T-helper 2 cell (primary cell): ENCODE measurements at regions not wholly inside any gene's neighbourhood (a gene's known extent, or its start where the extent isn't known, plus 50 kb on each side); places are given as distances from the start of the nearest gene placed in this dataset.

Source experiments
- DNase-seq, 5 experiments: peaks; one replicate each; pipeline versions ENCODE4 v3.0.0 to v3.0.0-alpha.2; 2012 to 2022

DNA sequence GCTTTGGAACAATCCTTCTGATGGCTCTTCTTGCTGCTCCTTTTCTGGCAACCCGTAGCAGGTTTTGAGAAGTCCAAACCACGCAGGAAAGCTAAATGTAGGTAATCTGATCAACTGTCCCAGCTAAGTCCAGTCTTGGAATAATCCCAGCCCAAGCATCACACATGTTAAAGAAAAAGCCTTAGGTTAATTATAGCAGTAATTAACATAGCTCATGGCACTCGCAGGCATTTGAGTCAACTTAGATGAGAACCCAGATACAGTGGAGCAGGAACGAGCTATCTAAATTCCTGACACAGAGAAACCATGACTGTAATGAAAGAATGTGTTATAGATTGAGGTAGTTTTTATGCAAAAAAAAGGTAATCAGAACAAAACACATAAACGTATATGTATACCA, 844.8 kb downstream of the CDH9 start:
- DNase-seq: no peak

DNA sequence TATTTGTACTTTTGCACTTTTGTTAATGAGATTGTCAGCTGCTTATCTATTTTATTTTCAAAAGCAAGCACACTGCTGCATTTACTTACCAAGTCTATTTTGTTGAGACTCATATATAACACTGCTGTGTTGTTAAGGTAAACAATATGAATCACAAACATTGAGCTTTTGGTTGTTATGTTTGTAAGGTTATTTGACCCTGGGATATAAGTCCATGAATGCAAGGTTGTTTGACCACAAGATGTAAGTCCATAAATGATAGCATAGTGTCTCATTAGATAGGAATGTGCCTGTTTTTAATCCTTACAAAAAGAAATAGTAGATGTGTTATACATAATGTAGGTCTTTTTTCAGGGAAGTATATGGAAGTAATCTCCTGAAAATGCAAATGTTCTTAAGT, 845.9 kb downstream of the CDH9 start:
- no peak for DNase-seq

DNA sequence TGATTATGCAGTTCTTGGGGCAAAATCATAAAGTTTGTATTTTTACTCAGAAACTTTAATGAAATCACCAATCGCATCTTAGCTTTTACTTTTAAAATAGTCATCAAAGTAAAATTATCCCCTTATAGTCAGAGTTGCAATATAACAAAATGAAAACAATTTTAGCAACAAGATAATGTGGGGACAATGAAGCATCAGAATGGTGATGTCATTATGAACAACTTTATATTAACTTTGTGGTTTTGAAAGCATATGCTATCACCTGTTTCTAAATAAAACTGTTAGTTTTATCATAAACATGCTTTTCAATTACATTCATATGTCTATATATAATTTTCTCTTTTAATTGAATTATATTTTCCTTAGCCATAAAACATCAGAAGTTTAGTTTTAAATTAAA, 856.8 kb downstream of the CDH9 start:
- no peak for DNase-seq

DNA sequence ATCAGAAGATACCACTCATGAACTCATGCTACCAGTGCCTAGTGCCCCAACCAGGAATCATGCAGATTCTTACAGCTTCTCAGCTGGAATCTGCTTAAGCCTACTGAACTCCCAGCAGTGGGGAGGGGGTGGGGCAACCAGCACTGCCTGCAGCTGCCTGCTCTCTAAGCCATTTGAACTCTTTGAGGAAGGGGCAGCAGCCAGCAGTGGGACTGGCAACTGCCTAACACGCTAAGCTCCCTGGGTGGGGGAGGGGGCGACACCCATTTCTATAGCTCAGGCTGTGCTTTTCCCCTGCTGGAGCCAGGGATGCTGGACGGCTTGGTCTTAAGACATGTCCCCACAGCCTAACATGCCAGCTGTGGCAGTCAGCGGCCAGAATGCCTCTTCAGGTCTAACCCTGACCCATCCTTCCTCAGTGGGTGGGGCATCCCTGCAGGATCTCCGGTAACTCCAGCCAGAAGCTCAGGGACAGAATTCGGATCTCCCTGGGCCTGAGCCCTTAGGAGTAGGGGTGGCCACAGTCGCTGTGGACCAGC, 889.7 kb downstream of the CDH9 start:
- no peak for DNase-seq

DNA sequence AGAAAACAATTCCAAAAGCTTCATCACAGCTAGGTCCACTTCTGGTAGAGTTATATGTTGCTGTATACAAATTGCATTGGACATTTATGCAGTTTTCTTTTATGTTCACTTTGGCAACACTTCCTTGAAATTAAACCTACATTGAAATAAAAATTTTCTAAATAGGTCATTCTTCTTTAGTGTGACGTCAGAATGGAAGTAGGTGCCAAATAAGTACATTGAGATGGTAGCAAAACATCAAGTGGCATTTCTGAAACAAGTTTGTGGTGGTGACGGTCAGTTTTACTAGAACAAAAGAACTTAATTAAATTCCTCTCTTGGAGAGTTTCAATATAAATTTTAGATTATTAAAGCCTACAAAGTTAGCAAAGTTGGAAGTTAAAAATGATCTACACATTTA, 895.1 kb downstream of the CDH9 start:
- DNase-seq: no peak

DNA sequence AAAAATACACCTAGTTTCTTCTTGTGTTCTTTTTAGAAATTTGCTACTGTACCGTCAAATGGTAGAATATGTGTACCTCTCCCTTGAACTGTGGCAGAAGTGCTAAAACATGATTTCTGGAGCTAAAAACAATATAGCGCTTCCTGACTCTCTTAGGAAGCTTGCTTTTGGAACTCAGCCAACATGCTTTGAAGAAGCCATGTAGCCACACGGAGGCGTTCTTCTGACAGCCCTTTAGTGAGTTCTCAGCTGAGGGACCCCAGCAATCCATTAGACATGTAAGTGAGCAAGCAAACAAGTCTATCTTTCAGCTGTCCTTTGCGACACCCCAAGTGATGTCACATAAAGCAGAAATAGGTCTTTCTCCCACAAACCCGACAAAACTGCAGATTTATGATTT, 917.0 kb downstream of the CDH9 start:
- no peak for DNase-seq

DNA sequence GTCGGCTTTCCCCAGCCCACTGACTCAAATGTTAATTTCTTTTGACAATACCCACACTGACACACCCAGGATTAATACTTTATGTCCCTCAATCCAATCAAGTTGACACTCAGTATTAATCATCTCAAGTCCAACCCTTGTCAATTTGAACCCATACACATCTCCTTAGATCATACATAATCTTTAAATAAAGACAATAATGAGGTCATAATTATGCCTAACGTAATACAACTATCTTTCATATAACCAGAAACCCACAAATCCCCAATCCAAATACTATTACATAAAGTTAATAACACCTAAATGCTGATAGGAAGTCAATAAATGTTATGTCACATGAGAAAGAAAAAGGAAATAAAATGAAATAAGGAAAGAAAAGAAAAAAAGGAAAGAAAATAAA, 934.2 kb downstream of the CDH9 start:
- DNase-seq: no peak

DNA sequence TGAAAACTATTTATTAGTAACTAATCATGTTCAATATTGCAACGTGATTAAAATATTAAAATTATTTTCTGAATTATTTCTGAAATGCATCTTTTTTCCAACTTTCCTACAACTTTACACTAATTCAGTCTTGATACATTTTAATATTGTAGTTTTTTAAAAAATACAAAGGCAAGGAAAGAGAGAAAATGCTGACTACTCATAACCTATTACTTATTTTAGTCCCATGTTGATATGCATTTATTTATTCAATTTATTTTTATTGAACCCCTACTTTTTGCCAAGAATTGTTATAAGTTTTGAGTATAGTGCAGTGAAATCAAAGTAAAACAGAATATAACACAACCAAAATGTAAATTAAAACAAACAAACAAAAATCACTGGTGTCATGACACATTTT, 978.2 kb downstream of the CDH9 start:
- no peak for DNase-seq

DNA sequence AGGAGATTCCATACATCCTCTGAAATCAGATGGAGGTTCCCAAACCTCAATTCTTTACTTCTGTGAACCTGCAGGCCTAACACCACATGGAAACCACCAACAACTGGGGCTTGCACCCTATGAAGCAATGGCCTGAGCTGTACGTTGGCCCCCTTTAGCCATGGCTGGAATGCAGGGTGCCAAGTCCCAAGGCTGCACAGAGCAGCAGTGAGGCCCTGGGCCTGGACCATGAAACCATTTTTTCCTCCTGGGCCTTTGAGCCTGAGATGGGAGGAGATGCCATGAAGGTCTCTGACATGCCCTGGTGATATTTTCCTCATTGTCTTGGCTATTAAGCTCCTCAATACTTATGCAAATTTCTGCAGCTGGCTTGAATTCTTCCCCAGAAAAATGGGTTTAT, 983.8 kb downstream of the CDH9 start:
- no peak for DNase-seq

DNA sequence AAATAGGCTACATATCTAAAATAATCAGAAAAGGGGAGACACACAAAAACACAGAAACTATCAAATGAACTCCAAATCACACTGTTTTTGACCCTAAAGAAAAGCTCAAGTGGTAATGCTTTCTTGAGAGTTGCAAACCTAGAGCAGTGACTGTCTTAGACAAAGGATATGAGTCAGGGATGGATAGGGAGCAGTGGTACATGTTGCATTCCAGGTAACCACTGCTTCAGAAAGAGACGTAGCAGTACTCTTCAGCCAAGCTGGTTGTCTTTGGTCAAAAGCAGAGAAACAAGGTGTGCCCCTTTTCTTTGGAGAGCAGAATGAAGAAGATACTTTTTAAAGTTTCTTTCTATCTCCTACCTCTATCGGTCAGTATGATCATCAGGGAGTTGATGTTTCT, 1003.6 kb downstream of the CDH9 start:
- DNase-seq: no peak

DNA sequence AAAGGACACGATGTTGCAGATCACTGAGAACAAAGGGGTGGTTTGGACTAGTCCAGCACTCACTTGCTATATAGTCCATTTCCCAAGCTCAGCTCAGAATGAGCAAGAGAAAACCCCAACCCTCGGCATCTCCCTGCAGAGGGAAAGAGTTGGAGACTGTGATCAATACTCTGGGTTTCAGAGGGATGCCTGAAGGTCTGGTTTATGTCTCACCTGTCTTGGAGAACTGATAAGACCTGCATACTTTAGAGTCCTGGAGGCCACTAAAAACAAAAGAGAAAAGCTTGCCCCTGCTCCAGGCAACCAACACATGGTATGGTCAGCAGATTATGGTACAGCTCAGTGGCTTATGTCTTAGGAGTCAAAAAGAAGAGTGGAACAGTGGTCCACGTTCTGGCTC, 1006.9 kb downstream of the CDH9 start:
- no peak for DNase-seq

DNA sequence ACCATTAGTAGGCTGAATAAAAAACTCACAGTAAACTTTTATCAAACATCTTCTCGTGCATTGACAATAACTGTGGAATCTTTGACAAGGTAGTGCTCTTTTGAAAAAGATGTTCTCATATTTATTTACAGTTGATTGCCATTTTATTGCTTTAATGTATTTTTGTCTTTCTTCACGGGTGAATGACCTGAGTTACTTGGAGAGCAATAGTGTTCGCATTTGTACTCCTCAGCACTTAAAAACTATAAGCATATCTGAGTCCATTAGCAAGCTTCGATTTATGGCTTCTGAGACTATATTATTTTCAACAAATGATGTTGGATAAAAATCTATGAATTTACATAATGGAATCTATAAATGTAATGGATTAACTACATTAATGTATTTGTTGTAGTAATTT, 1012.3 kb downstream of the CDH9 start:
- DNase-seq: no peak

DNA sequence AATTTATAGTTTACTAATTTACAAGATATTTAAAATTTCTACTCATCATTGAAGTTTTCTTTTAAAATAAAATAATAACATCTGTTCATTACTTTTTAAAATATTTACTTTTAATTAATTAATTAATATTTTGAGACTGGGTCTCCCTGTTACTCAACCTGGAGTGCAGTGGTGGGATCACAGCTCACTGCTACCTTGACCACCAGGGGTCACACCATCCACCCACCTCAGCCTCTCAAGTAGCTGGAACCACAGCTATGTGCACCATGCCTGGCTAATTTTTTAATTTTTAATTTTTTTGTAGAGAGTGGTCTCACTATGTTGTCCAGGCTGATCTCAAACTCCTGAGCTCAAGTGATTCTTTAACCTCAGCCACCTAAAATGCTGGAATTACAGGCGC, 1013.6 kb downstream of the CDH9 start:
- DNase-seq: no peak

DNA sequence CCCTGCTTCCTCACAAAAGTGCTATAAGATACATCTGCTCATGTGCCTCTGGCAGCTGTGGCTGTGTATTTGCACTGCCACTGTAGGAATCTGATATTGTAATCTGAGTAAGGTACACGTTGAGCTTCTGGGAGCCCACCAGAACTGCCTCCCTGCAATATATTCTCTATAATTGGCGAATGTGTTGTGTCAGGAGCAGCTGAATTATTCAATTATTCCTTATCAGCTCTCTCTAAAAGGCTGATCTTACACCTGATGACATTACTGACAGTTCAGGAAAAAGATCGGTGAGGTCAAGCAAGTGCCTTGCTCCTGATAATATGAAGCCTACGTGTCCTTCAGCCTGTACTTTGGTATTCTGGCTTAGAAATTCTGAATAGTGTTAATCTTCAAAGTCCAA, 1015.0 kb downstream of the CDH9 start:
- DNase-seq: no peak

DNA sequence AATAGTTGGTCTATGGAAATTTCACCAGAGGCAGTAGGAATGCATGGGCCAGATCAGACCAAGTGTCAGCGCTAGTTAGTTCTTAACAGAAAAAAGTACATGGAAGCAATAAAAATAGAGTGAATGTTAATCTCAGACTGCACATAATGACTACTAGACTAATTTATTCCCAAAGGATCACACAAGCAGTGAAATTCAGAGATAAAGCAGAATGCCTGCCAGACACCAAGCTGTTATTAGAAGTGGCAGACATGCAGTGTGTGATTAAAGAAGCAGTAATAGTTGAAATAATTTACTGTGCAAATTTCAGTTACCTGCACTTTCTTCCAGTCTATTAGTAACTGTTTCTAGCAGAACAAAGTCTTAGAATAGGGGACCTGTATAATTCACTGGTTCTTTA, 1024.2 kb downstream of the CDH9 start:
- no peak for DNase-seq

DNA sequence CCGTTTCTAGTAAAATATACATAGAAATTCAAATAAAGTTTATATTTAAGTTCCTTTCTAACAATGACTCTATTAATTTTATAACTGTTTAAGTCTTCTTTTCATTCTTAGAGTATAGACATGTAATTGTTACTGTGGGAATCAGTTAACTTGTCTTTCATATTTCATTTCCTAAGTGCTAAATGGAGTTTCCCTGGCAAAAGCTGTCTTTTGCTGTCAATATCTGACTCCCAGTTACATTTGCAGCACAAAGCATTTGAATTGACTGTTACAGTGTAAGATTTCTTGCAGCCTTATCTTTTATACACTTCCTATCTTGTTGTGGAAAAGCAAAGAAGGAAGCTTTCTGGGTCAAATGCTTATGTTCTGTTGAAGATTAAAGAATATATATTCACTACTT, 1026.3 kb downstream of the CDH9 start:
- DNase-seq: no peak

DNA sequence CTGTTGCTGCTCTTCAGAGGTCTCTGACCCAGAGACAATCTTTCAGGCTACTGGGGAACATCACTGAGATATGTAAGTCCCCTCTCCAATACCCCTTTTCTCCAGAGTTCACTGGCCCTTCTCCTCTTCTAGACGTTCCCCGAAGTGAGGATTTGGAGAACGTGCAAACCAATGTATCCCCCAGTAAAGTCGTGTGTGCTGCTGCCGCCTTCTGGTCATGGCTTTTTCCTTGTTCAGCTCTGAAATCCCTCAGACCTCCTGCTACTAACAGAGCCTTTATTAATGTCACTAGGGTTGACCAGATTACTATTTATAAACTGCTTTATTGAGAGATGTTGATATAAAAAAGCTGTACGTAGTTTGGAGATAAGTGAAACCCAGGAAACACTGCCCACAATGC, 1028.6 kb downstream of the CDH9 start:
- DNase-seq: no peak

DNA sequence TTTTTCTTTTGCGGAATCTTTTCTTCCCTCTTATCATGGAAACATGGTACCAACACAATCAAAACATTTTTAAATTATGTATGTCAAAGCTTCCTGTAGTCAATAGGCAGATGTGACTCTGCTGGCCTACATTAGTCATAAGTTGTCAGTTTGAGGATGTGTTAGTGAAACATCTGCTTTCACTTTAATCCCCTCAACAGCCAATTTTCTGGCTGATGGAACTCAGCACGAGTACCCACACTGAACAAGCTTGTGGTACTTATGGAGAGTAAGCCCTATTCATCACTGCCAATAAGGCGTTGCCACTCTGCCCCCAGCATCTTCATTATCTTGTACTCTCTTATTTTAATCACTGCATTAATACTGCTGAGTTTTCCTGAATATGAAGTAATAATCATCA, 1034.4 kb downstream of the CDH9 start:
- DNase-seq: no peak

DNA sequence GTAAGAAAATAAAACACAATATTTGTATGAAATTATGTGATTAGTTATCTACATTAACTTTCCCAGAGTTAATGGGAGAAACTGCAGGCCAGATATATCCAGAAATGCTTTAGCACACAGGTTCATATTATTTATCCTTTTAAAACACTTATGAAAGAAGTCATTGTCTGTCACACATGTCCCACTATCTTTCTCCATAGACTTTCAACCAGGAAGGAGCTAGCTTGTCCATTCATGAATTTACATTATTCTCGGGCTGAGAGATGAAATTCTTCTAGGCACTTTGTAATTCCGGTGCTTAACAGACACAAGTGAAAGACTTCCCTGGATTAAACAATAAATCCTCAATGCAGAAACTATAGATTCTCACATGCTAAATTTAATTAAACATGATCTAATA, 1043.2 kb downstream of the CDH9 start:
- DNase-seq: no peak

DNA sequence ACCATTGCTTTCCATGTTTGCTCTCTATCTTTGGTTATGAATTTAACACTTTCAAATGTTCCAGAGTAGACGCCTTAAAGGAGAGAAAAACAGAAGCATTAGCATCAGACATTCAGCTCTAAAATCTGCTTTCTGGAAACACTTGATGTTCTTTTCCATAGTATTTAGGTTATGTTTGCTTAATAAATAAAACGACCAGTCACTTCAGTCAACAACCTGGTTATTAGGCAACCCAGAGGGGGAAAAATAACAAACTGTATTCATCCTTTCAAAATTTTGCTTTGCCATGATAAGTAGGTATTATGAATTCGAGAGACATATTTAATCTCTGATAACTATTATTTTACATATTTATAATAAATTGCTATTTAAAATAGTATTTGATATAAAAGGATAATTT, 1044.7 kb downstream of the CDH9 start:
- no peak for DNase-seq

DNA sequence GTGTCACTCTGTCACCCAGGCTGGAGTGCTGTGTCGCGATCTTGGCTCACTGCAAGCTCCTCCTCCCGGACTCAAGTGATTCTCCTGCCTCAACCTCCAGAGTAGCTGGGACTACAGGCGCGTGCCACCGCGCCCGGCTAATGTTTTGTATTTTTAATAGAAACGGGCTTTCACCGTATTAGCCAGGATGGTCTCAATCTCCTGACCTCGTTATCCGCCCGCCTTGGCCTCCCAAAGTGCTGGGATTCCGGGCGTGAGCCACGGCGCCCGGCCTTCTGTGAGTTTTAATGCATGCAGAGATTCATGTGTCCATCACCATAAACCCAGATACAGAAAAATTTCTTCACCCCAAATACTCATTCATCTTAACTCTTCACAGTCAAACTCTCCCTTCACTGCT, 1046.7 kb downstream of the CDH9 start:
- DNase-seq: no peak

DNA sequence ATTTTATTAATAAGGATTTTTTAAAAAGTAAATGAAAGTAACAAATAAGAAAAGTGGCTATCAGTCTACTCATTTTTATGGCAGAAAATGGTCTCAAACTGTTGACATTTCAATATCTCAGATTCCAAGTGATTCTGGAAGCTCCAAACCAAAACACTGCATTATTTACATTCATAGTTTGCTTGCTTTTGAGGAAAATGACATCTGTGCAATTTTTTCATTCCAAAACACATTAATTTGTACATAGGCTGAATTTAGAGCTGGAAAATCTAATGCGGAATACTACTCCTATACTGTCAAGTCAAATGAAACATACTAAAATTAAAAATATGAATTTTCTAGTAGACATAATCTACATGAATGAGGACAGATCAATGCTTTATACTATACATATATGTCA, 1047.6 kb downstream of the CDH9 start:
- DNase-seq: no peak

DNA sequence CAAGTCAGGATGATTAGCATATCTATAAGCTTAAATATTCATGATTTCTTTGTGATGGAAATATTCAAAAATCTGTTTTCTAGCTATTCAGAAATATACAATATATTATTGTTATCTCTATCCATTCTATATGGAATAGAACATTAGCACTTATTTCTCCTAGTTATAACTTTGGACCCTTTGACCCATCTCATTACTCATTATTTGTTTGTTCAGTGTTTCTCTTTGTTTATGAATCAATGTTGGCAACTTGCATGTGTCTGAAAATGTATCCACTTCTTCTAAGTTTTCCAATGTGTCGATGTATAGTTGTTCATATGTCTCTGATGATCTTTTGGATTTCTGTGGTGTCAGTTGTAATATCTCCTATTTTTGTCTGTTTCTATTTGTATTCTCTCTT, 1059.3 kb downstream of the CDH9 start:
- no peak for DNase-seq

DNA sequence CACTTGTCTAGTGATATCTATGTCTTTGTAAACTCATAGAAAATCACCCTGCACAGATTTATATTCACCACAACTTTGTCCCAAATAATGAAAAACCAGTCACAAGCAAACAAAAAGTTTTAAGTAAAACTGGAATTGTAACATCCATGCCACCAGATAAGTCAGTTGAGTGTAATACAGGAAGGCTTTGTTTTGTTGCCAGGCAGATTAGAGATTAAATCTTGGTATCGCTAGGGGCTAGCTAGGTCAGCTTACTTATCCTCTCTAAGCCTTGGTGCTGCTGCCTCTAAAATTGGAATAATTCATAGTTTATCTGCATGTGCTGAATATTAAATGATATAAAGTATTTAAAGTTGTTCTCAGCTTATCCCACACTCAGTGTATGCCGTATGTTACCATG, 1062.5 kb downstream of the CDH9 start:
- no peak for DNase-seq

DNA sequence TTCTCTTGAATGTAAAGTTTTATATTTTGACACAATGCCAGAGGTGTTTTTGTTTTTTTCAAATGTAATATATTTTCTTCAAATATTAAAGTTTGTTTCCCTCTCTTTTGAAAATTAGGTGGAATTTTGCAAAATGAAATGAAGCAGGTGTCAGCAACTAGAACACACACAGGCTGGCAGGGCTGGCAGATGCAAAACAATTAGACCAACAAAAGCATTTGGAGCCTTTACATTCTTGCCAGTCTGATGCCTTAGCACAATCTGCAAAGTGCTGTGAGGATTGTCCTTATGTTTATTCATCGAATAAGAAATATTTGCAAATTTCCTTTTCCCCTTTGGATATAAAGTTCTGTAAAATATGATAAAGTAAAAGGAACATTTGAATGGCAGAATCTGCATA, 1063.9 kb downstream of the CDH9 start:
- DNase-seq: no peak

DNA sequence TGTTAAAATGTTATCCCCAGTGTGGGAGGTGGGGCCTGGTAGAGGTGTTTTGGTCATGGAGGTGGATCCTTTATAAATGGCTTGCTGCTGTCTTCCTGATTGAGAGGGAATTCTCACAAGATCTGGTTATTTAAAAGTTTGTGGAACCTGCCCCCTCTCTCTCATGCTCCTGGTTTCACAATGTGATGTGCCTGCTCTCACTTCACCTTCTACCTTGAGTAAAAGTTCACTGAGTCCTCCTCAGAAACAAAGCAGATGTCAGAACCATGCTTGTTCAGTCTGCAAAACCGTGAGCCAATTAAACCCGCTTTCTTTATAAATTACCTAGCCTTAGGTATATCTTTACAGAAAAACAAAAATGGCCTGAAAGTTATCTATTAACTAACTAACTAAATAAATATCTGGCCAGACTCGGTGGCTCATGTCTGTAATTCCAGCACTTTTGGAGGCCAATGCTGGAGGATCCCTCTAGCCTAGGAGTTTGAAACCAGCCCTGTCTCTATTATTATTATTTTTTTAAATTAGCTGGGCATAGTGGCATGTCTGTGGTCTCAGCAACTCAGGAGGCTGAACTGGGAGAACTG, 1067.4 kb downstream of the CDH9 start:
- DNase-seq: no peak
